ENCODE measurements at regions not wholly inside any gene's neighbourhood (a gene's known extent, or its start where the extent isn't known, plus 50 kb on each side); places are given as distances from the start of the nearest gene placed in this dataset.

DNA sequence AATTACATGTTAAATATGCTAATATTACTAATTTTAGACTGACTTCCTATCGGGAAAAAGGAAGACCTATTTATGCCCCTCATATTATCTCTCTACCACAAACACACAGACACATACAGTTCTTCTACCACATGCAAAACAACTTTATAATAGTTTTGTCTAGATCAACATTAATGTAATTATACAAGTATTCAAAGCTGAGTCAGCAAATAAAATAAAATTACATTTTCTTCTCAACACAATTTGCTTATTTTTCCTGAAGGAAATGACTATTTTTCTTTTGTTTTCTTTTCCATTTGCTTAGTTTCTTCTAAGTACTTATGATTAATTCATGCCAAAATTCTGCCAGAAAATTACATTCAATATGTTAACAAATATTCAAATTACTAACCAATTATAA, 654.2 kb downstream of the AMY1C start:
- Histone ChIP-seq H3K79me2 (ENCODE audit: insufficient read depth, low read length) (no peaks in the 10 kb centered on the region), H3K27me3 (ENCODE audit: control insufficient read depth in 1 of 2, insufficient read depth in 2 of 2, low read length in 2 of 2) (no peaks in the 10 kb centered on the region), H3K9ac (ENCODE audit: insufficient read depth, low read depth, low read length) (no peak overlapping the region), H3K9me3 (ENCODE audit: low read length) (0 out of 2 replicates have a peak, but pooled peaks cover 9% of the 10 kb centered on the region), H2AFZ (ENCODE audit: low read length) (no peak overlapping the region), H3K4me3 (replicated peaks in 1 of 3; ENCODE audit: insufficient read depth in 1 of 3, low read depth in 2 of 3, low read length in 3 of 3) (no peak overlapping the region), H3K4me2 (ENCODE audit: low read depth, low read length) (no peak overlapping the region), H3K27ac (ENCODE audit: extremely low read length, insufficient read depth, low read length) (no peak overlapping the region), H4K20me1 (ENCODE audit: insufficient read depth, low read length) (no peaks in the 10 kb centered on the region), H3K4me1 (ENCODE audit: insufficient read depth, low read length) (no peaks in the 10 kb centered on the region), H3K36me3 (replicated peaks in 1 of 2; ENCODE audit: control insufficient read depth in 1 of 2, insufficient read depth in 2 of 2, low read length in 2 of 2) (no peaks in the 10 kb centered on the region)
- POLR2A ChIA-PET = no interaction called here
- in situ Hi-C loops (cut with HindIII; ENCODE audit: extremely low pct_ligation_motif_present, low pct_unique_long_range_greater_than_20kb) (no loop called here), intact Hi-C loops (cut with micrococcal nuclease; ENCODE audit: unreplicated experiment) (no loop called here)
- CTCF ChIA-PET (ENCODE audit: low intra/inter-chr PET ratio, low total read pairs) = no interaction called here
- WGBS (ENCODE audit: low lambda C conversion rate) = 37% methylated on average over 1 of the region's 1 CpG
- no TSS peak for BruUV-seq (replicated peaks)
- TF ChIP-seq TCF12 (IDR thresholded peaks at IDR 0.05) (no peak), TCF12 (CRISPR knock-in tag; IDR thresholded peaks at IDR 0.05) (no peak), ZNF564 (CRISPR knock-in tag; IDR thresholded peaks at IDR 0.05) (no peak), ZNF652 (CRISPR knock-in tag; IDR thresholded peaks at IDR 0.05; ENCODE audit: borderline replicate concordance, low read depth) (no peak), MAFF (IDR thresholded peaks at IDR 0.05; ENCODE audit: low read depth, low read length) (peak; percentile 96), MAFK (conservative IDR thresholded peaks at IDR 0.05 in 1 of 2, IDR thresholded peaks at IDR 0.05 in 1 of 2; ENCODE audit: low read length in 2 of 2) (peak; percentile 91 to 99), RCOR2 (CRISPR knock-in tag; IDR thresholded peaks at IDR 0.05) (no peak)
- TF ChIP-seq, protein P1, sequence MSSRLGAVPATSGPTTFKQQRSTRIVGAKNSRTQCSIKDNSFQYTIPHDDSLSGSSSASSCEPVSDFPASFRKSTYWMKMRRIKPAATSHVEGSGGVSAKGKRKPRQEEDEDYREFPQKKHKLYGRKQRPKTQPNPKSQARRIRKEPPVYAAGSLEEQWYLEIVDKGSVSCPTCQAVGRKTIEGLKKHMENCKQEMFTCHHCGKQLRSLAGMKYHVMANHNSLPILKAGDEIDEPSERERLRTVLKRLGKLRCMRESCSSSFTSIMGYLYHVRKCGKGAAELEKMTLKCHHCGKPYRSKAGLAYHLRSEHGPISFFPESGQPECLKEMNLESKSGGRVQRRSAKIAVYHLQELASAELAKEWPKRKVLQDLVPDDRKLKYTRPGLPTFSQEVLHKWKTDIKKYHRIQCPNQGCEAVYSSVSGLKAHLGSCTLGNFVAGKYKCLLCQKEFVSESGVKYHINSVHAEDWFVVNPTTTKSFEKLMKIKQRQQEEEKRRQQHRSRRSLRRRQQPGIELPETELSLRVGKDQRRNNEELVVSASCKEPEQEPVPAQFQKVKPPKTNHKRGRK (CRISPR knock-in tag; IDR thresholded peaks at IDR 0.05) = no peak
- ATAC-seq (no peak), FAIRE-seq (no peak), DNase-seq (ENCODE audit: low spot score) (no peak)

DNA sequence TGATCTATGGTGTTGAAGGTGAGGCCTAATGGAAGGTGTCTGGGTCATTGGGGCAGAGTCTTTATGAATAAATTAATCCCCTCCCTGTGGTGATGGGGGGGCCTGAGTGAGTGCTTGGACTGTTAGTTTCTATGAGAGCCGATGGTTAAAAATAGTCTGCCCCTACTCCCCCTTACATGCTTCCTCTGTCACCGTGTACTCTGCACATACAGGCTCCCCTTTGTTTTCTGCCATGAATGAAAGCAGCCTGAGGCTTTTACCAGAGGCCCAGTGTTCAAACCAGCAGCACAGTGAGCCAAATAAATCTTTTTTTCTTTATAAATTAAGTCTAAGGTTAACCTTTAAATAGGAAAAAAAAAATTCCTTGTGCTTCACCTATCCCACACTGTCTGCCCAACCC, 657.0 kb downstream of the AMY1C start:
- TF ChIP-seq AGO2 (optimal IDR thresholded peaks at IDR 0.05; ENCODE audit: low read depth, low read length) = no peak
- TF ChIP-seq, protein P2, sequence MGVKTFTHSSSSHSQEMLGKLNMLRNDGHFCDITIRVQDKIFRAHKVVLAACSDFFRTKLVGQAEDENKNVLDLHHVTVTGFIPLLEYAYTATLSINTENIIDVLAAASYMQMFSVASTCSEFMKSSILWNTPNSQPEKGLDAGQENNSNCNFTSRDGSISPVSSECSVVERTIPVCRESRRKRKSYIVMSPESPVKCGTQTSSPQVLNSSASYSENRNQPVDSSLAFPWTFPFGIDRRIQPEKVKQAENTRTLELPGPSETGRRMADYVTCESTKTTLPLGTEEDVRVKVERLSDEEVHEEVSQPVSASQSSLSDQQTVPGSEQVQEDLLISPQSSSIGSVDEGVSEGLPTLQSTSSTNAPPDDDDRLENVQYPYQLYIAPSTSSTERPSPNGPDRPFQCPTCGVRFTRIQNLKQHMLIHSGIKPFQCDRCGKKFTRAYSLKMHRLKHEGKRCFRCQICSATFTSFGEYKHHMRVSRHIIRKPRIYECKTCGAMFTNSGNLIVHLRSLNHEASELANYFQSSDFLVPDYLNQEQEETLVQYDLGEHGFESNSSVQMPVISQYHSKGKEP (CRISPR knock-in tag; IDR thresholded peaks at IDR 0.05) = no peak
- no peak overlapping the region for H3K4me3 ChIP-seq (replicated peaks in 1 of 3; ENCODE audit: insufficient read depth in 1 of 3, low read depth in 2 of 3, low read length in 3 of 3)
- ChIA-PET CTCF (ENCODE audit: low intra/inter-chr PET ratio, low total read pairs) (no interaction called here), POLR2A (no interaction called here)
- WGBS (ENCODE audit: low lambda C conversion rate) = 27% methylated on average over 2 of the region's 2 CpGs
- H3K27me3 ChIP-seq (ENCODE audit: control insufficient read depth in 1 of 2, insufficient read depth in 2 of 2, low read length in 2 of 2) = no peaks in the 10 kb centered on the region
- intact Hi-C loops (cut with micrococcal nuclease; ENCODE audit: unreplicated experiment) (no loop called here), in situ Hi-C loops (cut with HindIII; ENCODE audit: extremely low pct_ligation_motif_present, low pct_unique_long_range_greater_than_20kb) (no loop called here)
- no peak overlapping the region for H3K4me2 ChIP-seq (ENCODE audit: low read depth, low read length)
- no peak for ATAC-seq
- BruUV-seq (replicated peaks) = no TSS peak
- H3K79me2 ChIP-seq (ENCODE audit: insufficient read depth, low read length) = no peaks in the 10 kb centered on the region
- H3K9me3 ChIP-seq (ENCODE audit: low read length) = 0 out of 2 replicates have a peak, but pooled peaks cover 9% of the 10 kb centered on the region
- no peak overlapping the region for H3K9ac ChIP-seq (ENCODE audit: insufficient read depth, low read depth, low read length)
- no peak for FAIRE-seq
- no peaks in the 10 kb centered on the region for H4K20me1 ChIP-seq (ENCODE audit: insufficient read depth, low read length)
- no peaks in the 10 kb centered on the region for H3K36me3 ChIP-seq (replicated peaks in 1 of 2; ENCODE audit: control insufficient read depth in 1 of 2, insufficient read depth in 2 of 2, low read length in 2 of 2)
- no peak for DNase-seq (ENCODE audit: low spot score)
- H3K4me1 ChIP-seq (ENCODE audit: insufficient read depth, low read length) = no peaks in the 10 kb centered on the region
- no peak overlapping the region for H3K27ac ChIP-seq (ENCODE audit: extremely low read length, insufficient read depth, low read length)
- no peak overlapping the region for H2AFZ ChIP-seq (ENCODE audit: low read length)
